NCI-H345 treated with DMSO at 0.1 percent for 48 hours (cell line): ENCODE measurements at regions not wholly inside any gene's neighbourhood (a gene's known extent, or its start where the extent isn't known, plus 50 kb on each side); places are given as distances from the start of the nearest gene placed in this dataset.

Experiments
- DNase-seq: peaks from one replicate; lab custom pipeline; 2025; ENCODE audit not compliant: unreplicated experiment; lab: John Stamatoyannopoulos, UW

DNA sequence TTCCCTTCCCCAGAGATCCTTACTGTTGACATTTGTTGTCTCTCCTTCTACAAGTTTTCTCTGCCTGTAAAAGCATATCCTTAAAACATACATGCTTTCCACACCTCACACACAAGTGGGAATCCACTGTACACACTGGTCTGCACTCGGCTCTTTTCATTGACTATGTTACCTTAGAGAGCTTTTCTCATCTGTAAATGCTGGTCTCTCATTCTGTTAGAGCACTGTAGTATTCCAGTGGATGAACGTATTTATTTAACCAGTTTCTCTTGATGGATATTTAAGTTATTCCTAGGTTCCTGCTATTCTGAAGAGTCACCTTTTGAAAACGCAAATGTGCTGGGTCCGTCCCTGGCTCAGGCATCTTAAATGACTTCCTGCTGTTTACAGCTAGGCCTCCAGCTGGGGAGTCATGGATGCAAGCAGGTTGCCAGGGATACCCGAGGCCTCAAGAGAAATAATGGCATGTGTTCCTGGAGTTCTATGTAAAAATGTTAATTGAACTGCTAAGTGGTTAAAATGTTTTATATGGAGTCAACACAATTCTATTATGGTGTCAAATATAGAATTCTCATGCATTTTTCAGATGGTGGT, 61.1 kb upstream of the TGM3 start:
- DNase-seq = peak; percentile 96

DNA sequence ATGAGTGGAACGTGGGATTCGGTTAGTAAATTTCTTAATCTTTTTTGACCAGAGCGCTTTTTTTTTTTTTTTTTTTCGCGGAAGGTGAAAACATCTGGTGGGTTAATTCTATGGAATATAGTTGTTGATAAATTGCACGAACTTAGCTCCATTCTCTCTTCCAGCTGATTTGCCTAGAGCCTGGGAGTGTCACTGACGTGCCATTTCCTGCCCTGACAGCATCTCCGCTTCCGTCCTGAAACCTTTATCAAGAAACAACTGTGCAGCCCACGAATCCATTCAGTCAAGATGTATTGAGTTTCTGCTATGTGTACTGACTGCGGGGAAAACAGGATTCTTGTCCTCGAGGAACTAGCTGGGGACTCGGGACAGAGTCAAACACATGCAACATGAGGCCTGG, 59.5 kb upstream of the TGM3 start:
- no peak for DNase-seq

DNA sequence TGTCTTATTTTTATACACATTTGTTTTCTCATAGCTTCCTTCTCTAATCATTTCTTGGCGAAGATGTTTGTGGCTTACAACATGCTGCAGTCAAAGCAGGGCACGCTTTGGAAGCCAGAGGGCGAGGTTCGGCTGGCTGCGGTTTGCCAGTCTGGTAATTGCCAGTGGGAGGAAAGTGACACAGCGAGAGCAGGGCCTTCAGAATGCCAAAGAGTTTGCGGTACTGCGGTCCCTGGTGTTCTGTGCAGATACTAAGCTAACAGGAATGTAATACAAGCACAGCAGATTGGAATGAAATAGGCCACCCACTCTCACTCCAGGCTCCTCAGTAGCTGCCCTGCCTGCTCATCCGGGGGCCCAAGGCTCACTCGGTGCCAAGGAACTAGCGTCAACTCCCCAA, 58.7 kb upstream of the TGM3 start:
- DNase-seq = no peak

DNA sequence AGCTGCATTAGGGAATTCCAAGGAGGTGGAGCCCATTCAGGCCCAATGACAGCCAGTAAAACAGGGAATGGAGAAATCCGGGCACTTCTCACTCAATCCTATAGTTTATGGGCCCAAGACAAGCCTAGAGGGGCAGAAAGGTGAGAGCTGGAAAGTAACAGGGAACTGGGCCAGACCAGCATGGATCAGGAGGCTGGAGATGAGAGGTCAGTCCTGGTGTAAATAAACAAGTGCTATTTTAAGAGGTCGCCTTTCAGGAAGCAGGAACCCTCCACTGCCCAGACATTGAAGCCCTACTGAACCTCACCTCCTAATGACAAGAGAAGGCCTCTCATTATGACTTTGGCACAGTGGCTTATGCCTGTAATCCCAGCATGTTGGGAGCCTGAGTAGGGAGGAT, 57.2 kb upstream of the TGM3 start:
- no peak for DNase-seq

DNA sequence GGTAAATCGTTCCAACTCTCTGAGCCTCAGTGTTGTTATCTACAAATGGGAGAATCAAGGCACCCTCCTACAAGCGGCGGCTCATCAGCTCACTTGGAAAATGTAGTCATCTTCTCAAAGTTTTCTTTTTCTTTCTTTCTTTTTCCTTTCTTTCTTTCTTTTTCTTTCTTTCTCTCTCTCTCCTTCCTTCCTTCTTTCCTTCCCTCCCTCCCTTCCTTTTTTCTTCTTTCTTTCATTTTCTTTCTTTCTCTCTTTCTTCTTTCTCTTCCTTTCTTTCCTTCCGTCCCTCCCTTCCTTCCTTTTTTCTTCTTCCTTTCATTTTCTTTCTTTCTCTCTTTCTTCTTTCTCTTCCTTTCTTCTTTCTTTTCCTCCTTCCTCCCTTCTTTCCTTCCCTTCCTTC, 55.0 kb upstream of the TGM3 start:
- DNase-seq = no peak

DNA sequence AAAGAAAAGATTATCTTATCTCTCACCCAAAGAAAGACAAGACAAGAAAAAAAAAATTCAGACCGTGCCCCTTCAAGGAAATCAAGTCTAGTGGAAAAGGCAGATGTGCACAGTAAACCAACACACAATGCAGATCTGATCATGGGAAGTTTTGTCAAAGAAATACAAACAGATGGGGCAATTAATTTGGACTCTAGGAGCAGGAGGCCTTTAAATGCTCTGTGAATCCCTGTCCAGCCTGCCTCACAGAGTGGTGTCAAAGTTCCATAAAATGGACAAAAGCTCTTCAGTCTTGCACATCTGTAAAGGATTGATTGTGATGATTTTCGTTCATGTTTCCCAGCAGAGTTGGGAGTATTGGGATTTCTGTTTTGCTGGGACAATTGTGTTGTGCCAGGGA, 53.1 kb upstream of the TGM3 start:
- DNase-seq = no peak

DNA sequence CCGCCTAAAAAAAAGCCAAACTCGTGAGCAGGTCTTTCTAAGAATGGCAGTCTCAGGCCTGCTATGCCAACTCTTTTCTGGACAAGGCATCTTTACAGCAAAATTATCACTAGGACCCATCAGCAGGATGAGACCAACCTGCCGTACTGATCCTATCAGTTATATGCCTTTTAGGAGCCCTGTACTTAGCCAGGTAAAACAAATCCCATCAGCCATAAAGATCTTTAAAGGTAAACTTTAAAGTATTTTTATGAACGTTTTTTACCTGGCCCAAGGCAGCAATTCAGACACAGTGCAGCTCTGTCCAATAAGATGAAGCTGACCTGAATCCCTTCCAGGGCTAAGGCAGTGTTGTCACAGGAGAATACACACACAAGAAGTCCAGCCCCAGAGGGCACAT, 51.3 kb upstream of the TGM3 start:
- no peak for DNase-seq

DNA sequence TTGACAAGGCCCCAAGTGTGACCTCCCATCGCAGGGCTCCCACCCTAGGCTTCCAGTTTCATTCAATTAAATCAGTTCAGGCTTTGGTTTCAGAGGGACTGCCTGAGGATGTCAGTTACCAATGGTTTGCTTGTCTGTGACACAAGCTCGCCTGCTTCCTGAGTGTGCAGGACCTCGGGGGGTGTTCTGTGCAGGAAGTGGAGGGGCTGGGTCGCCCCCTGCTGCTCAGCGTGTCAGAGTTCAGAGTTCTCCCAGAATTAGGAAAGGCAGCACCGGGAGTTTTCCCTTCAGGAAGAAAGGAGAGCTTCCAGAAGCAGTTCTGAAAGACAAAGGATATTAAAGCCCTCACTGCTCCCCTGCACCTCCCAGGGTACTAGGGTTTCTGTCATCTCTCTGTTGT, 50.8 kb upstream of the TGM3 start:
- no peak for DNase-seq

DNA sequence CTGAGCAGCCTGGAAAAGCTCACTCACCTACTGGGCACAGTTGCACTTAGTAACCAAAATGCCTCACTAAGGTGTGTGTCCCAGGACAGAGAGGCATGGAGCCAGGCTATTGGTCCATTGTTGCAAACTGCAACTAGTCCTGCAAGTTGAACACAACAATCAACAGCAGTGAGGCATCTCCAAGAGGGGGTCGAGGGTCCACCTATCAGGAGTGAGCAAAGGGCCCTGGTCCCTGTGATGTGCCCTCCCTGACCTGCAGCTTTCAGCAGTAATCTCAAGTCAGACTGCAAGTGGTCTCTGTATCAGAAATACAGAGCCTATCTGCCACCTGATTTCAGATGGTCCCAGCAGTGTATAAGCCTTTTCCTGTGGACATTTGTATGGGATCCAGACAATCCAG, 50.2 kb upstream of the TGM3 start:
- no peak for DNase-seq
